Stimulated activated CD4-positive, alpha-beta T cell treated with anti-CD3 and anti-CD28 coated beads, Interleukin-12 subunit alpha, Interleukin-12 subunit beta, amount 100 ng/mL, for 24 hours (primary cell): ENCODE measurements at regions not wholly inside any gene's neighbourhood (a gene's known extent, or its start where the extent isn't known, plus 50 kb on each side); places are given as distances from the start of the nearest gene placed in this dataset.
"Not testable (repeated sequence)": the region's sequence is repeated elsewhere in the genome, so short reads cannot be mapped to it uniquely, and the experiment has no call there.

ENCODE experiments used
- DNase-seq, 2 experiments: peaks; one replicate each; pipeline ENCODE4 v3.0.0-alpha.2; 2020; ENCODE audit warnings: low read depth in 2 of 2

- DNase-seq = no peak
These were observed 50.9 kb upstream of the MITF start for GRCh38 chr3:69688400-69688799.

- no peak for DNase-seq
These were observed 51.6 kb upstream of the MITF start for GRCh38 chr3:69687641-69688040.

GRCh38 chr3:69686056-69686455 lies 53.2 kb upstream of the MITF start:
- DNase-seq = no peak

DNA sequence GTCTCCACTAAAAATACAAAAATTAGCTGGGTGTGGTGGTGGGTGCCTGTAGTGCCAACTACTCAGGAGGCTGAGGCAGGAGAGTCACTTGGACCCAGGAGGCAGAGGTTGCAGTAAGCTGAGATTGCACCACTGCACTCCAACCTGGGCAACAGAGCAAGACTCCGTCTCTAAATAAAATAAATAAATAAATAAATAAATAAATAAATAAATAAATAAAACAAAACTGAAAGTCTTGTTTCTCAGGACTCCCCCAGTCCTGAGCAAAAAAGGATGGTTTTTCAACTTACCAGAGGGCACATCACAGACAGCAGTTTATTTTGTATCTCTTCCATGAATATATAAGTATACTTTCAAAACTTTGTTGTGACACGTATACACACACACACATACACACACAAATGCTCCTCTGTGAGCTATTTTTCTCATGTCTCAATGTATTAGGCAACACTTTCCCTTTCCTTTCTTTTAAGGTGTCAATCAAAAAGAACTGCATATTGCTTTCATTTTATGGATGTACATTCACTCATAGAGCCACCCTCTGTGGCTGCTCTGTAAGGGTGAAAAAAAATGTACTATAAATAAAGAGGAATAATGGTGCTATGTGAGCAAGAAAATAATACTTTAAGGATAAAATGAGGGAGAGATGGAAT lies 54.8 kb upstream of the MITF start:
- DNase-seq = no peak

DNA sequence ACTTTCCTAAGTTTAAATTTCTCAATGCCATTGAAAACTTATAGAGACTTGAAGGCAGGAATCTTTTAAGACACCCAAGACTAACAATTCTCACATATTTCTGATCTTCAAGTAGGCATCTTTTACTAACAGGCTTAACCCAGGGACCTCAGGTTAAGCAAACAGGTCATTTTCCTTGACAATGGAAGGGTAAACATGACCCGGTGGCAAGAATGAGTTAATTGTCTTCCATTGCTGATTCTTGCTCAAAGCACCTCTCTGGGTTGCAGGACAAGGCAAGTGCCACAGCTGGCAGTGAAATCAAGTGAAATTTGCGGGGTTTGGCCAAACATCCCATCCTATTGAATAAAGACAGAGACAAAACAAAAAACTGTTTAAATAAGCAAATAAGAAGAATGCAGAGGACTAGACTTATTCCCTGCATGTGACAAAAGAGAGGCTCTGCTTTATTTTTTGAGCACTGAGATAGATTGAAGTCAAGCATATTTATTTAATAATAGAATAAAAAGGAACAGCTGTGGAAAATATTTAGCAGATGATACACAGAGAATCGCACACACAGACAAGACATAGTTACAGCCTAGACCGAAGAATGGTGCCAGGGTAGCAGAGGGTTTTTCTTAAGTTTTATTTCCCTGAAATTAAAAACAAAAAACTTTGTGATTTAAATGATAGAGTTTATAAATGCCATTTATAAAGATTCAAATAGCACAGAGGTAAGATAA lies 56.0 kb upstream of the MITF start:
- no peak for DNase-seq

DNA sequence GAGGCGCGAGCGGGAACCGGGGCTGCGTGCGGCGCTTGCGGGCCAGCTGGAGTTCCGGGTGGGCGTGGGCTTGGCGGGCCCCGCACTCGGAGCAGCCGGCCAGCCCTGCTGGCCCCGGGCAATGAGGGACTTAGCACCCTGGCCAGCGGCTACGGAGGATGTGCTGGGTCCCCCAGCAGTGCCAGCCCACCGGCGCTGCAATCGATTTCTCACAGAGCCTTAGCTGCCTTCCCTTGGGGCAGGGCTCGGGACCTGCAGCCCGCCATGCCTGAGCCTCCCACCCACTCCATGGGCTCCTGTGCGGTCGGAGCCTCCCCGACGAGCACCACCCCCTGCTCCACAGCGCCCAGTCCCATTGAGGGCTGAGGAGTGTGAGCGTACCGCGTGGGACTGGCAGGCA lies 61.8 kb upstream of the MITF start:
- DNase-seq = not testable (repeated sequence)

DNA sequence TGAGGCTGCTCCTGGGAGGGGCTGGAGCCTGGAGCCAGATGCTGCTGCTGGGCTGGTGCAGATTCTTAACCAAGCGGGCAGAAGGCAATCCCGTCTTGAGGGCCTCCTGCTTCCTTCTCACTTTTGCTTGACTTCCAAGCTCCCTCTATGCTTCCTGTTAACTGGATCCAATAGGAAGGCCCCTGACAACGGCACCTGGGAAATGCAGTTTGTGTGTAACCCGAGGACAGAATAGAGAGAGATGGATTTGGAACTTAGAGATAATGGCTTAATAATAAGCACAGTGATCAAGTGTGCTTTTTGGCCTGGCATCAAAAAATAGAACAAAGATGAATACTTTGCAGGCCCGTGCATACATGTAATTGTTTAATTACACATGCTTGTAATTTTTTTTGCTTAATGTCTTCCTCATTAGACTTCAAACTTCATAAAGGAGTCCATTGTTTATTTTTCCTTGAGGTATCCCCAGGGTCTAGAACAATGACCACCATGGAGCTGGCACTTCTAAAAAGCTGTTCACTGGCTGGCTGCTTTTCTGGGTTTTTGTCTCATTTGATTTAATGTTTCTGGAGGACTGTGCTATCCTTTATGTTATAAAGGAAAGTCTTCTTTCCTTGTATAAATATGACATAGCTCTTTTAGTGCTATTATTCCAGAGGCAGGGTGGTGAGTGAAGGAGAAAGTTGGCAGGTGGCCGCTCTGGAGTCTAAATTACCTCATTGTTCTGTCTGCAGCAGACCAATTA lies 63.3 kb upstream of the MITF start:
- DNase-seq = no peak

- no peak for DNase-seq
These were observed 64.5 kb upstream of the MITF start for GRCh38 chr3:69674752-69675151.

DNA sequence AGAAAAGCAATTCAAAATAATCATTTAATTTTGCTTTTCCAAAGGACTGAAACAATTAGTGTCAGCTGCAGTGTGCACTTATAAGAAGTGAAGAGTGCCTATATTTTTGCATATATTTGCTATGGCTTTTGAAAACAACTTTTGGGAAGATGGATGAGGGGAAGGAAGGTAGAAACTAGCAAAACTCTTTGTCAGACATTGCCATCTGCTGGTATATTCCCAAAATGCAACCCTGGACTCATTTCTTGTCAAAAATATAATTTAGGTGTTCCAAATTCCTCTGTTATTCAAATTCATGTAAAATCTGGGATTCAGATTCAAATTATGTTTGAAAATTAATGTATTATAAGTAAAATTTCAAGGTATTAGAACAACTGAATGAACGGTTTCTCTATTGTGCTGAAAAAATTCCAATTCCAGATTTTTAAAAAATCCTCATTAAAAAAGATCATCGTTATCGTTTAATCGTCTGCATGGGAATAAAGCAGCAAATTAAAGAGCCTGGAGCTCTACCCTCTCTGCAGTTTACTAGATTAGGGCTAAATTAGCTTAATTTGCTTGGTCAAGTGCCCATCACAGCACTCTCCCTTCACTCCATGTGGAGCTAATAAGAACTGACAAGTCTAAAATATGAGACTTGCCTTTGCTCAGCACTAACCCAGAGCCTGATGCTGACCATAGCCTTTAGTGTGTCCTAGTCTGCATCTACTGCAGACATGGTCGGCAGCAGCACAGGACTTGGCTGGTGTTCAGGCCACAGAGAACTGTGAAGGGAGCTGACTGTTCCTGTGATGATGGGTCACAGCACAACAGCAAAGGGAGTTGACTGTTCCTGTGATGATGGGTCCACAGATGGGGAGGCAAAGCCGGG lies 67.9 kb upstream of the MITF start:
- DNase-seq = no peak

DNA sequence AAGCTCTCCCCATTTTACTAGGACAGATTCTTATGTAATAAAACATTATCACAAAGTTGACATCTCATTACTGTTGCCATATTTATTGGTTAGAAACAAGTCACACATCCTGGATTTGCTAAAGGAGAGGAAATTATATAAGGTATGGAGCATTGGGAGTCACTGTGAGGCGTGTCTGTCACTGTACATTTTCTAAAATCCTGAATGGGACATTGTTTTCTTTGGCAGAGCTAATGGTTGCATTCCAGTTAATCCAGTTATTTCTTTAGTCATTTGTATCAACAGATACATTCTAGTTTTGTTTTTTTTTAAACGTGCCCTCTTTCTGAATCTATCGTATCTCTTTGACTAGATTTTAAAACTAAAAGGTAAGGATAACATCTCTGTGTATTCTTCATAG lies 70.2 kb upstream of the MITF start:
- DNase-seq = no peak

DNA sequence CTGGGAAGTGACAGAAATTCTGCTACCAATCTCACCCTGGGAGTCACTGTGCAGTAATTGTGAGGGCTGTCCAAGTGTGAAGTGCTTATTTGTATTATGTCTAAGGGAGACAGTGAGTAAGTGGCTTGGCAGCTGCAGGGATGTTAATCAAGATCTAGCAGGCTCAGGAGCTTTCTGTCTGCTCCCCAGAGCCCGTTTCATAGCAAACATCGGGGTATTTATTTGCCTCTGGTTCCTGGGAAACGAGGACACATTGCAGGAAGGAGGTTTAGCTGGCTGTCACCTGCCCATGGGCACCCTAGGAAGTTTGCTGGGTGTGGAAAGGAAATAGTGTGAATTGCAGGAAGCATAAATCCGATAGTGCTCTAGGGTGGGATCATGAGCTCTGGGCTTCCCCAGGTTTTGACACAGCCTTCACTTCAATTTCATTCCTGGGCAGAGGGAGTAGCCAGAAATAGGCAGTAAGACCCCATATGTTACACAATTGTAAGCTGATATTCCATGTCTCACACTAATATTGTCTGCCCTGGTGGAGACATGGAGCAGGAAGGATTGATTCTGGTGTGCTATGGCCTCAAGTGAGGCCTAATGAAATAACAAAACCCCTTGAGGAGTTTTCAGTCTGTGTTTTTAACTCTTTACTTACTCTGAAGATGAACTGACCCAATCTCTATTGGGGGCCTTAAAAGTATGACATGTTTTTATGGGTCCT lies 74.1 kb upstream of the MITF start:
- DNase-seq = no peak

DNA sequence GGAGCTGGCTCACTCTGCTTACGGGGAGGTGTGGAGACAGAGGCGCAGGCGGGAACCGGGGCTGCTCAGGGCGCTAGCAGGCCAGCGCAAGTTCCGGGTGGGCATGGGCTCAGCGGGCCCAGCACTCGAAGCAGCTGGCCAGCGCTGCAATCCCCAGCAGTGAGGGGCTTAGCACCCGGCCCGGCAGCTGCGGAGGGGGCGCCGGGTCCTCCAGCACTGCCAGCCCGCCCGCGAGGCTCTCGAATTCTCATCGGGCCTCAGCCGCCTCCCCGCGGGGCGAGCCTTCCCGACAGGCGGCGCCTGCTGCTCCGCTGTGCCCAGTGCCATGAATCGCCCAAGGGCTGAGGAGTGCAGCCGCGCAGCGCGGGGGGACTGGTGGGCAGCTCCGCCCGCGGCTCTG lies 78.6 kb upstream of the MITF start:
- DNase-seq = no peak

DNA sequence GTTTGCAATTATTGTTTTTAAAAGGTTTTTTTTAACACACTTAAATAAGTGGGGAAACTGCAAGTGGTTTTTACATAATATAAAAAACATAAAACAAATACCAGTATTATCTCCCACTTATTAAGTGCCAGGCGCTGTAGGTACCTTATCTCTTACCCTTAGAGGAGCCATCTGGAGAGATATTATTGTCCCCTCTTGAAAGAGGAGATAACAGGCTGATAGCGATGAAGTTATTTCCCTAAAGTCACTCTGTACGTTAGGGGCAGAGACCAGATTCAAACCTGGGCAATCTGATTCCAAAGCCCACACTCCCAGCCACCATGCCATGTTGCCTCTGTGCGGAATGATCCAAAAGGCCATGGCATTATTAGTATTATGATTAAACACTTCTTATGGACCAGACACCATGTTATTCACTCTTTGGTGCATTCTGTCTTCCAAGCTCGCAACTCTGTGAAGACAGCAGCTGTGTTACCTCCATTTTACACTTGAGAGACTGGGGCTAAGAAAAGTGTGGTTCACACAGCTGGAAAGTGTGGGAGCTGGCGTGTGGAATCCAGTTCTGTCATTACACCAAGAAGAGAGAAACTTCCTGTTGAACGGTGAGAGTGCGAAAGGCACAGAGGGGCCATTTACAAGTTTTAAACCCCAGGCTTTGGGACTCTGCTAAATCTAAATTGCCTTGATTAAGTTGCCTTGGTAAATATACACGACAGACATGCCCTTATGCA lies 79.9 kb upstream of the MITF start:
- no peak for DNase-seq

DNA sequence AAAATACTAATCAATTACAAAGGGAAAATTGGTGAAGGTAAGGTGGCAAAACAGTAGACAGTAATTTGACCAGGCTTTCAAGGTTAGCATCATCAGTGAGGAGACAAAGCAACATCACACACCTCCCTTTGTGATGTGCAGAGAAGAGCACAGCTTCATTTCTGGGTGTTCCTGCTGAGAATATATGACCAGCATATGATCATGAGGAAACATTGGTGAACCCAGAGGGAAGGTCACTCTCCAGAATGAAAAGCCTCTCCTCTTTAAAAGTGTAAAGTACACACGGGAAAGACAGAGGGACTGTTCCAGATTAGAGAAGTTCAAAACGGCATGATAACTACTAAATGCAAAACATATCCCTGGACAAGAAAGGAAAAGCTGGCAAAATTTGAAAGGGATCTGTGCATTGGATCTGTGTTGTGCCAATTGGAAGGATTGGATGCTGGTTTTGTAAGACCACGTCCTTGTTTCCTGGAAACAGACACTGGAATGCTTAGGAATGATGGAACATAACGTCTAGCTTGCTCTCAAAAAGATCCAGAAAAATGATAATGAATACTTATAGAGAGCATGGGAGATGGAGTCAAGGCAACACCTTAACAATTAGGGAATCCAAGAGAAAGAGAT lies 80.6 kb upstream of the MITF start:
- no peak for DNase-seq

GRCh38 chr3:69657030-69657429 lies 82.2 kb upstream of the MITF start:
- not testable (repeated sequence) for DNase-seq

DNA sequence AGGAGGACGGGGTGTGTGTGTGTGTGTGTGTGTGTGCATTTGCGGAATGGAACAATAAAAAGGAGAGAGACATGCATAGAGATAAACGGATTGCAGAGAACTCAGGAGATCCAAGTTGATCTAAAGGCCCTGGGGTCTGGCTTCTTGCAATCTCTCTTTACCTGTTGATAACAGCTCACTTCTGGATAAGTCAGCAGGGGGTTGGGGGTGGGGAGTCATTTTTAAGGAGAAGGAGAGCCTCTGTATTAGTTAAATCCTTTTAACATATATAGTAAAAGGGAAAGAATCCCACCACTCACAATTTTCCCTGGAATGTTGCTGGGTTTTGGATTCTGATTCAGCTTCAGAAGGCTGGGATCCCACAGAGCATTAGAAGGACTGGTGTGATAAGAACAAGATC lies 87.5 kb upstream of the MITF start:
- DNase-seq = no peak

DNA sequence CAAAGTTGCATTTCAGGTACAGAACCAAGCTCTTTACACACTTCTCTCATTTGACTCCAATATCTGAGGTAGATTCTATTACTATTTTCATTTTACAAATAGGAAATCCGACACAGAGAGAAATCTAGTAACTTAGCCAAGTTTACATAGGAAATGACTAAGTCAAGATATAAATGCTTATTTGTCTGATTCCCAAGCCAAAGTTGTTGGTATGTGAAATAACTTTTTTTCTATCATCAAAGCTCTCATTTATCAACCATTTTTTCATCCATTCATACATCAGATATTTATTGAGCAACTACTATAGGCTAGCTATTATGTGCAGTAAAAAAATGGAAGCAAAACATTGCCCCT lies 89.2 kb upstream of the MITF start:
- no peak for DNase-seq

GRCh38 chr3:69649120-69650065 lies 89.9 kb upstream of the MITF start:
- no peak for DNase-seq

GRCh38 chr3:69648126-69648525 lies 91.1 kb upstream of the MITF start:
- DNase-seq = no peak
